Activated naive CD4-positive, alpha-beta T cell treated with anti-CD3 and anti-CD28 coated beads, Interleukin-2, amount 50 U/mL, for 72 hours (primary cell): ENCODE measurements at regions not wholly inside any gene's neighbourhood (a gene's known extent, or its start where the extent isn't known, plus 50 kb on each side); places are given as distances from the start of the nearest gene placed in this dataset.

Source experiments
- ATAC-seq, 2 donors: fragments of 150-1000 bp; cut with Tn5 transposase; 2 replicates each; pipeline ENCODE4 v1.10.0; 2021; ENCODE audit warnings: mild to moderate bottlenecking in 2 of 2, moderate library complexity in 2 of 2
- DNase-seq, 2 donors: peaks; one replicate each; pipeline ENCODE4 v3.0.0; 2021 to 2022; ENCODE audit warnings: low spot score in 2 of 2
- H3K27ac Mint-ChIP-seq, 2 donors: one replicate each; pipeline ENCODE4 v1.8.0; 2022; ENCODE audit warnings: mild to moderate bottlenecking in 2 of 2, mixed read lengths in 2 of 2
- H3K36me3 Mint-ChIP-seq, 2 donors: one replicate each; pipeline ENCODE4 v1.8.0; 2022; ENCODE audit warnings: mixed read lengths in 2 of 2
- H3K9me3 Mint-ChIP-seq, 2 donors: one replicate each; pipeline ENCODE4 v1.8.0; 2022; ENCODE audit warnings: mixed read lengths in 2 of 2

- no peak for DNase-seq
- no peak for ATAC-seq
- Mint-ChIP-seq H3K36me3 (no peaks in the 10 kb centered on the region), H3K27ac (no peak overlapping the region), H3K9me3 (peaks cover 4 to 7% of the 10 kb centered on the region in 2 donors)
Observed at GRCh38 chr2:13543550-13543949, 826.8 kb downstream of the TRIB2 start.

- peaks cover 4% of the 10 kb centered on the region in 2 donors for H3K9me3 Mint-ChIP-seq
- no peak overlapping the region for H3K27ac Mint-ChIP-seq
- DNase-seq (no peak), ATAC-seq (no peak)
- H3K36me3 Mint-ChIP-seq: no peaks in the 10 kb centered on the region
Observed at GRCh38 chr2:13545320-13545719, 828.6 kb downstream of the TRIB2 start.

DNA sequence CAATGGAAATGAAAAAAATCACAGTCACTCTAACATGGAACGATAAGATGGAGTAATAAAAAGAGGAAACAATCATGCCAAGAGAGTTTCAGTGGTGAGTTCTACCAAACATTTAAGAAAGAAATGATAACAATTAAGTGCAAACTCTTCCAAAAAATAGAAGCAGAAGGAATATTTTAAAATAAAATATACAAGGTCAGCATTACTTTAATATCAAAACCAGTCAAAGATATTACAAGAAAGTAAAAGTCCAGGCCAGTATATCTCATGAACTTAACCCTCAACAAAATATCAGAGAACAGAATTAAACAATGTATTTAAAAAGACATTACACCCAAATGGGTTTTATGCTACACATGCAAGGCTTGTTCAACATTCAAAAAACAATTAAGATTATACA lies 829.4 kb downstream of the TRIB2 start:
- H3K27ac Mint-ChIP-seq: no peak overlapping the region
- ATAC-seq (no peak), DNase-seq (no peak)
- H3K9me3 Mint-ChIP-seq: peaks cover 4% of the 10 kb centered on the region in 2 donors
- H3K36me3 Mint-ChIP-seq: no peaks in the 10 kb centered on the region

- peaks cover 4 to 7% of the 10 kb centered on the region in 2 donors for H3K9me3 Mint-ChIP-seq
Observed at GRCh38 chr2:13550285-13551231, 833.8 kb downstream of the TRIB2 start.

DNA sequence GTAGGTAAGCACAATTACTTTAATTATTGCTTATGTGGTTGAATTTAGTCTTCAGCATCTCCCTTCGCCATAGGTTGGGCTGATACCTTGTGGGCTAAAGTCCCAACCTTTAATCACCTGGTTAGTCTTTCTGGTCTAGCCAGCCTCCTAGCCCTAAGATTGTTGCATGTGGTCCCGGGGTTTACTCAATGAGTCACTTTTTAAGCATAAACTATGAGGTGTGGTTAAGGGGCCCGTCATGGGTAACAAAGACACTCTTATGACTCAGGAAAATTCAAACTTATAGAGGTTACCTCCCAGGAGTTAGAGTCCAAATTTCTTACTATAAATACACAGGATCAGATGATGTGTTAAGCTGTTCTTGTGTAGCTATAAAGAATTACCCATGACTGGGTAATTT lies 841.6 kb downstream of the TRIB2 start:
- peaks cover 4 to 7% of the 10 kb centered on the region in 2 donors for H3K9me3 Mint-ChIP-seq
- no peak overlapping the region for H3K27ac Mint-ChIP-seq
- H3K36me3 Mint-ChIP-seq: no peaks in the 10 kb centered on the region
- no peak for ATAC-seq
- DNase-seq: no peak

More at GRCh38 chr2:13550285-13551231, 833.8 kb downstream of the TRIB2 start:
- ATAC-seq (no peak), DNase-seq (no peak)
- H3K36me3 Mint-ChIP-seq: no peaks in the 10 kb centered on the region
- H3K27ac Mint-ChIP-seq: no peak overlapping the region

DNA sequence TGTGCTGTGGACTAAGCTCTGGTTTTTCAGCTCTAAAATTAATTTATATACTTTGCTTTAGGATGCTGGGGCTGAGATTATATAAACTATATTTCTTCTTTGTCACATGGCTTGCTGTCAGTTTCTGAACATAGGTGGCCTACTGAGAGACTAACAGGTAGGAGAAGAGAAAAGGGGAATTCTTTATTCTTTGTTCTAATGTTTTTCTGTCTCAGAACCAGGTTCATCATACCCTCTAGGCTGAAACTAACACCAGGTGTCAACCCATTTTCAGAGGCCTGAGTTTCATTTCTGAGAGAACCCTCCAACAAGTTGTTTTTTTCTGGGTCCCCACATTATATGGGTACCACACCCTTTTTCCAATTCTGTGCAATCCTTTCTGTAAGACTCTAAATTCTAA lies 843.6 kb downstream of the TRIB2 start:
- ATAC-seq: no peak
- Mint-ChIP-seq H3K36me3 (no peaks in the 10 kb centered on the region), H3K27ac (no peak overlapping the region)

DNA sequence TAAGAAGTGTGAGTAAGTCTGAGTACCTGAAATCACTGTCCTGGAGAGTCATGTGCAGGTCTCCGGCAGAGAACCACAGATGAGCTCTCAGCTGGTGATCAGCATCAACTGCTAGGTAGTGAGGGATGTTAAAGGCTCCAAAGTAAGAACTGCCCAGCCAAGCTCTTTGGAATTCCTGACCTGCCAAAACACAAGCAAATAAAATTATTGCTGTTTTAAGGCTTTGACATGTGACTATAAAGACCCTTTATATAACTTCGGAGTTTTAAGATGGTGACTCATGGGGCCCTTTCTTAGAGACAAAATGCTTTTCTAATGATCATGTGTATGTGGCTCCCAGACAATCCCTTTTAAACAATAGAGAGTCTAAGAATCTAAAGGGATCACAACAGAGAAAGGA lies 855.7 kb downstream of the TRIB2 start:
- no peak overlapping the region for H3K27ac Mint-ChIP-seq
- H3K9me3 Mint-ChIP-seq: peaks cover 0 to 4% of the 10 kb centered on the region in 2 donors
- DNase-seq (no peak), ATAC-seq (no peak)
- no peaks in the 10 kb centered on the region for H3K36me3 Mint-ChIP-seq

More for the DNA sequence above, 843.6 kb downstream of the TRIB2 start:
- peaks cover 4 to 7% of the 10 kb centered on the region in 2 donors for H3K9me3 Mint-ChIP-seq
- DNase-seq: no peak

DNA sequence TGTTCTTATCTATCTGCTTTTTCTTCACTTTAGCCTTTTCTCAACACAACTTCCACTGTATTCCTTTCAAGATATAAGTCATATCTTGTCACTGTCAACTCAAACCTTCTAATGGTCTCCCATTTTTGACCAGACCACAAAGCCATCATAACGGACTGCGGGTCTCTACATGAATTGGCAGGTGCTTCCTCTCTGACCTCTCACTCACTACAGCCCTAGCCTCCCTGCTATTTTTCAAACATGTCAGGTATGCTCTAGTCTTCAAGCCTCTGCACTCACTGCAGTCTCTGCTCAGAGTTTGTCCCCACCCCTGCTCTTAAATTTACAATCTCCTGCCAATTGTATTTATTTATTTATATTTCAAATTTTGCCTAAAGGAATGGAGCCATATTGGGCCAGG lies 858.1 kb downstream of the TRIB2 start:
- peaks cover 0 to 4% of the 10 kb centered on the region in 2 donors for H3K9me3 Mint-ChIP-seq
- ATAC-seq (no peak), DNase-seq (no peak)
- H3K36me3 Mint-ChIP-seq: no peaks in the 10 kb centered on the region
- H3K27ac Mint-ChIP-seq: no peak overlapping the region

DNA sequence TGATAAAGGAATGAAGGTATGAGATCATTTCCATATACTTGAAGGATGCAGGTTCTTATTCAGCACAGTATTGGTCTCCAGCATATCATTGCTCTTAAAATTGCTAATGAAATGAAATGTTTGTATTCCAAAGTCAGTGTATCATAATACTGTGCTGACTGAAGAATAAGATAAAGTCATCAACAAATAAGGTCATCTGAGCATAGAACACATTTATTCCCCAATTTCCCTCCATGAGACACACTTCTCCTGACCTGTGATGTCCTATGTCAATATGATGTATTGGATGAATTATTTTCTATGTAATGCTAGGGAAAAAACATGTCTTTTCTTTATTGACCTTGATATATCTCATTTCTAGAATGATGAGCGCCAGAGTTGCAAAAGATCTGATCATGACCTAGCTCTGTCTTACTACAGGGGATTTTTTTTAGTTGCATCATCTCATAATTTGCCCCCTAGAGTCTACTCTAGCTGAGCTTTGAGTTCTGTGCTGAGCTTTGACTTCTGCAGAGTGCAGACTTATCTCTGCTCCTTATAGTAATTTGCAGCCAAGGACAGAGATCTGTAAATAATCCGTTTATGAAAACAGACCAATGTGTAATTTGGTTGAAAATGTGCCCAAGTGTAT lies 859.8 kb downstream of the TRIB2 start:
- peaks cover 0 to 4% of the 10 kb centered on the region in 2 donors for H3K9me3 Mint-ChIP-seq
- no peak for ATAC-seq

GRCh38 chr2:13578547-13578946 lies 861.8 kb downstream of the TRIB2 start:
- DNase-seq (no peak), ATAC-seq (no peak)
- Mint-ChIP-seq H3K36me3 (no peaks in the 10 kb centered on the region), H3K27ac (no peak overlapping the region), H3K9me3 (peaks cover 0 to 4% of the 10 kb centered on the region in 2 donors)

More for the DNA sequence above, 859.8 kb downstream of the TRIB2 start:
- no peak for DNase-seq
- Mint-ChIP-seq H3K27ac (no peak overlapping the region), H3K36me3 (no peaks in the 10 kb centered on the region)

DNA sequence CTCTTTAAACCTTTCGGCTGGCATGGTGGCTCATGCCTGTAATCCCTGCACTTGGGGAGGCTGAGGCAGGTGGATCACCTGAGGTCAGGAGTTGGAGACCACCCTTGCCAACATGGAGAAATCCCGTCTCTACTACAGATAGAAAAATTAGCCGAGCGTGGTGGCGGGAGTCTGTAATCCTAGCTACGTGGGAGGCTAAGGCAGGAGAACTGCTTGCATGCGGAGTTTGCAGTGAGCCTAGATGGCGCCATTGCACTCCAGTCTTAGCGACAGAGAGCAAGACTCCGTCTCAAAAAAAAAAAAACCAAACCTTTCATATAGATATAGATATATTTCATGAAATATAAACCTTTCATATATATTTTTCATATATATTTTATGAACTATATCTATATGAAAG lies 864.7 kb downstream of the TRIB2 start:
- DNase-seq (no peak), ATAC-seq (no peak)
- Mint-ChIP-seq H3K36me3 (no peaks in the 10 kb centered on the region), H3K27ac (no peak overlapping the region), H3K9me3 (peaks cover 0 to 4% of the 10 kb centered on the region in 2 donors)

DNA sequence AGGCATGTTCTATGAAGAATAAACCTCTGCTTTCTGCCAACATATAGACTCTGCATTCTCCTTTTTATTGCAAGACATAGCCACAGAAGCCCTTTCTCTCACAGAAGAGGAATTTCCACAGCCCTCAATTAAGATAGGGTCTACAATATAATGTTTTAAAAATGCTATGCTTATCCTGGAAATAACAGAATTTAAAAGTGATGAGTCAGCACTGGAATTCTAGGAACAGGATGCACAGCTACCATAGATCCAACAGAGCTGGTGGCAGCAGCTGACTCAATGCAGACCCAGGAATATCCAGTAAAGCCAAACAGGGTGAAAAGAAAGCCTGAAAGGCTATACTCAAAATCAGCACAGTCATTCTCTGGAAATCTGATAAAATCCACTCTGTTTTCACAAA lies 866.9 kb downstream of the TRIB2 start:
- H3K27ac Mint-ChIP-seq: no peak overlapping the region
- no peak for ATAC-seq
- H3K36me3 Mint-ChIP-seq: no peaks in the 10 kb centered on the region
- peaks cover 0 to 4% of the 10 kb centered on the region in 2 donors for H3K9me3 Mint-ChIP-seq
- no peak for DNase-seq

GRCh38 chr2:13584020-13584419 lies 867.3 kb downstream of the TRIB2 start:
- Mint-ChIP-seq H3K36me3 (no peaks in the 10 kb centered on the region), H3K27ac (no peak overlapping the region), H3K9me3 (peaks cover 0 to 4% of the 10 kb centered on the region in 2 donors)
- no peak for ATAC-seq
- no peak for DNase-seq

DNA sequence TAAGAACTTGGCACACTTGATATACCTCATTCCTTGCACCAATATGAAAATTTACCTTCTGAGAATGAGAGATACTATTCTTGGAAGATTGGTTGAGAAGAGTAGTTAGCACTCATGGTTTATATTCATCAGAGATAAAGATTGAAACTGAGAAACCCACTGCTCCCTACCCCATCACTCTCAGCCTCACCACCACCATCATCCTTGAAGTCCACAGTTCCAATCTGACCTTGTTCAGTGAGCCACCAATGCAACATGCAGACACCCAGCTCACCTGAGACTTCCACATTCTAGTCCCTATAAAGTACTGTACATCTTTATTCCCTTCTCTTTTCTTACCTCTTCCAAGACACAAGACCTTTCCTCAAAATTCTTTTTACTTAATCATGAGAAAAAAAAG lies 869.0 kb downstream of the TRIB2 start:
- DNase-seq (no peak), ATAC-seq (no peak)
- Mint-ChIP-seq H3K27ac (no peak overlapping the region), H3K9me3 (peaks cover 0 to 5% of the 10 kb centered on the region in 2 donors), H3K36me3 (no peaks in the 10 kb centered on the region)

- Mint-ChIP-seq H3K27ac (no peak overlapping the region), H3K9me3 (peaks cover 3 to 4% of the 10 kb centered on the region in 2 donors), H3K36me3 (no peaks in the 10 kb centered on the region)
- ATAC-seq (no peak), DNase-seq (no peak)
Observed at GRCh38 chr2:13596233-13596632, 879.5 kb downstream of the TRIB2 start.

GRCh38 chr2:13597176-13597575 lies 880.4 kb downstream of the TRIB2 start:
- Mint-ChIP-seq H3K27ac (no peak overlapping the region), H3K9me3 (peaks cover 0 to 4% of the 10 kb centered on the region in 2 donors), H3K36me3 (no peaks in the 10 kb centered on the region)
- DNase-seq (no peak), ATAC-seq (no peak)

DNA sequence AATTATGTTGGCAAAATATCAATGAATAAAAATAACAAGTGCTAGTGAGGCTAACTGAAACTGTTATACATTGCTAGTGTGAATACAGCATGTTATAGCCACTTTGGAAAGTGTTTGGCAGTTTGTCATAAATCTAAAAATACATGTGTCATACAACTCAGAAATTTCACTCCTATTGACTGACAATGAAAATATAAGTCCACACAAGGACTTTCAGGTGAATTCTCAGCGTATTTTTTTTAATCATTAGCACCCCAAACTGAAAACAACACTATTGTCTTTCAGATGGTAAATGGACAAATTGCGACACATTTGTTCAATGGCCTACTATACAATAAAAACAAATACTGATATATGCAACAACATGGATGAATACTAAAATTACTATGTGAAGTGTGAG lies 884.8 kb downstream of the TRIB2 start:
- Mint-ChIP-seq H3K36me3 (no peaks in the 10 kb centered on the region), H3K27ac (no peak overlapping the region)

More for the DNA sequence above, 884.8 kb downstream of the TRIB2 start:
- peaks cover 0 to under 1% of the 10 kb centered on the region in 2 donors for H3K9me3 Mint-ChIP-seq
- DNase-seq (no peak), ATAC-seq (no peak)
